Gastroesophageal sphincter (tissue), 4 donors: ENCODE measurements at regions not wholly inside any gene's neighbourhood (a gene's known extent, or its start where the extent isn't known, plus 50 kb on each side); places are given as distances from the start of the nearest gene placed in this dataset.

Source experiments
- ATAC-seq: fragments of 150-250 bp; one replicate; pipeline ENCODE4 v1.9.1; 2016; ENCODE audit warnings: mild to moderate bottlenecking, moderate library complexity
- H3K27ac ChIP-seq, 4 donors: fragments of 200-600 bp; sonication (generic) in 3 of 4; 1 replicate in 3 of 4; 2 replicates in 1 of 4; pipeline ENCODE4 v1.5.1; 2016 to 2019
- H3K27me3 ChIP-seq: fragments of 200-600 bp; sonication (generic); one replicate; pipeline ENCODE4 v1.5.1; 2019
- H3K36me3 ChIP-seq, 2 donors: fragments of 200-600 bp; sonication (generic); one replicate each; pipeline ENCODE4 v1.5.1; 2019; ENCODE audit warnings: control low read depth in 1 of 2
- H3K4me1 ChIP-seq, 3 donors: fragments of 200-600 bp; sonication (generic); 1 replicate in 2 of 3; 2 replicates in 1 of 3; pipeline ENCODE4 v1.5.1; 2016 to 2019; ENCODE audit warnings: control low read depth in 2 of 3
- H3K4me3 ChIP-seq, 2 donors: fragments of 200-600 bp; sonication (generic); one replicate each; pipeline ENCODE4 v1.5.1; 2019; ENCODE audit warnings: mild to moderate bottlenecking in 1 of 2, moderate library complexity in 1 of 2
- H3K9me3 ChIP-seq, 3 donors: fragments of 200-600 bp; sonication (generic); one replicate each; pipeline ENCODE4 v1.5.1; 2017 to 2019; ENCODE audit warnings: control low read depth in 2 of 3
- CTCF ChIP-seq, 4 experiments: fragments of 200-600 bp in 2 of 4; fragments of 450-650 bp in 2 of 4; sonication (generic) in 1 of 4; IDR thresholded peaks; one replicate each; pipeline ENCODE4 v1.5.1; 2017 to 2019; ENCODE audit warnings: antibody characterized with exemption in 4 of 4, mild to moderate bottlenecking in 2 of 4, moderate library complexity in 2 of 4
- EP300 ChIP-seq: sonication (generic); formaldehyde crosslinking; IDR thresholded peaks from one replicate; pipeline ENCODE4 v1.6.1; 2017; ENCODE audit warnings: antibody characterized with exemption, mild to moderate bottlenecking
- POLR2A ChIP-seq, 2 donors: fragments of 450-650 bp; IDR thresholded peaks; one replicate each; pipeline ENCODE4 v1.6.1; 2017; ENCODE audit warnings: antibody characterized with exemption in 2 of 2, mild to moderate bottlenecking in 2 of 2, moderate library complexity in 1 of 2
- POLR2AphosphoS5 ChIP-seq: sonication (generic); formaldehyde crosslinking; IDR thresholded peaks from one replicate; pipeline ENCODE4 v1.6.1; 2017; ENCODE audit warnings: antibody characterized with exemption
- WGBS, 2 donors: methylation state at CpG; one replicate each; pipeline ENCODE4 v1.1.5; 2018; ENCODE audit warnings: low coverage in 1 of 2; 5-methylcytosine and 5-hydroxymethylcytosine counted together

- no peak for ATAC-seq
- H3K9me3 ChIP-seq = no peaks in the 10 kb centered on the region
- peaks cover 8% of the 10 kb centered on the region for H3K27me3 ChIP-seq
- no peak overlapping the region for H3K4me3 ChIP-seq
- TF ChIP-seq CTCF (IDR thresholded peaks at IDR 0.05) = no peak
- TF ChIP-seq POLR2A (IDR thresholded peaks at IDR 0.05) = no peak
- TF ChIP-seq POLR2AphosphoS5 = no peak
- TF ChIP-seq EP300 = no peak
- no peaks in the 10 kb centered on the region for H3K36me3 ChIP-seq
- WGBS, 2 donors = no CpG with 5 or more reads among the region's 1 CpG
- H3K27ac ChIP-seq = no peak overlapping the region
- H3K4me1 ChIP-seq = no peaks in the 10 kb centered on the region
Measured at GRCh38 chr21:35303085-35303484, 254.0 kb upstream of the RUNX1 start.

GRCh38 chr21:35298757-35299156 is 249.7 kb upstream of the RUNX1 start:
- Histone ChIP-seq H3K4me1 (no peaks in the 10 kb centered on the region), H3K9me3 (no peaks in the 10 kb centered on the region), H3K4me3 (no peak overlapping the region), H3K27ac (no peak overlapping the region), H3K27me3 (peaks cover 8% of the 10 kb centered on the region), H3K36me3 (no peaks in the 10 kb centered on the region)
- 85 to 100% methylated on average over 2 to 3 of the region's 3 CpGs for WGBS, 2 donors
- TF ChIP-seq EP300 (no peak), POLR2AphosphoS5 (no peak), CTCF (IDR thresholded peaks at IDR 0.05) (no peak), POLR2A (IDR thresholded peaks at IDR 0.05) (no peak)
- no peak for ATAC-seq

- ATAC-seq = no peak
- TF ChIP-seq POLR2A (IDR thresholded peaks at IDR 0.05) (no peak), CTCF (IDR thresholded peaks at IDR 0.05) (no peak)
- no peak overlapping the region for H3K4me3 ChIP-seq
- no peaks in the 10 kb centered on the region for H3K36me3 ChIP-seq
- WGBS, 2 donors = 79 to 88% methylated on average over 2 to 4 of the region's 4 CpGs
- H3K27me3 ChIP-seq = peaks cover 8% of the 10 kb centered on the region
- H3K9me3 ChIP-seq = no peaks in the 10 kb centered on the region
- no peak overlapping the region for H3K27ac ChIP-seq
- H3K4me1 ChIP-seq = no peaks in the 10 kb centered on the region
Measured at GRCh38 chr21:35297665-35298064, 248.6 kb upstream of the RUNX1 start.

- no peak overlapping the region for H3K4me3 ChIP-seq
- no peaks in the 10 kb centered on the region for H3K9me3 ChIP-seq
- no peaks in the 10 kb centered on the region for H3K36me3 ChIP-seq
- TF ChIP-seq POLR2AphosphoS5 (no peak), POLR2A (IDR thresholded peaks at IDR 0.05) (no peak), EP300 (no peak), CTCF (IDR thresholded peaks at IDR 0.05) (no peak)
- no peak overlapping the region for H3K27ac ChIP-seq
- WGBS, 2 donors = 50 to 61% methylated on average over 11 to 14 of the region's 16 CpGs
- no peaks in the 10 kb centered on the region for H3K4me1 ChIP-seq
- ATAC-seq = no peak
- no peaks in the 10 kb centered on the region for H3K27me3 ChIP-seq
Measured at GRCh38 chr21:35294231-35294898, 245.3 kb upstream of the RUNX1 start.

GRCh38 chr21:35291973-35292627 is 243.0 kb upstream of the RUNX1 start:
- Histone ChIP-seq H3K4me3 (no peak overlapping the region), H3K27me3 (no peaks in the 10 kb centered on the region), H3K9me3 (peaks cover 0 to 7% (median 0%) of the 10 kb centered on the region in 3 donors), H3K4me1 (no peaks in the 10 kb centered on the region), H3K27ac (no peak overlapping the region), H3K36me3 (no peaks in the 10 kb centered on the region)
- WGBS, 2 donors = 80 to 85% methylated on average over 2 to 3 of the region's 3 CpGs
- TF ChIP-seq EP300 = no peak
- TF ChIP-seq CTCF (IDR thresholded peaks at IDR 0.05) = no peak
- no peak for TF ChIP-seq POLR2A (IDR thresholded peaks at IDR 0.05)
- no peak for TF ChIP-seq POLR2AphosphoS5
- ATAC-seq = no peak
